Mucosa of descending colon (tissue), 3 donors: ENCODE measurements at regions not wholly inside any gene's neighbourhood (a gene's known extent, or its start where the extent isn't known, plus 50 kb on each side); places are given as distances from the start of the nearest gene placed in this dataset.
A peak's percentile ranks its signal among the peaks of the same experiment; 100 is the strongest.
"Not testable (repeated sequence)": the region's sequence is repeated elsewhere in the genome, so short reads cannot be mapped to it uniquely, and the experiment has no call there.

ENCODE experiments used
- ATAC-seq: fragments of 200-7000 bp; cut with Tn5 transposase; one replicate; pipeline ENCODE4 v1.9.1; 2020; ENCODE audit warnings: mild to moderate bottlenecking, moderate library complexity
- DNase-seq, 3 donors: peaks; one replicate each; pipeline ENCODE4 v3.0.0-alpha.2; 2020
- H3K36me3 ChIP-seq: fragments of 200-600 bp; one replicate; pipeline ENCODE4 v1.8.0; 2021; ENCODE audit warnings: low read depth, mild to moderate bottlenecking
- H3K4me1 ChIP-seq: fragments of 200-600 bp; one replicate; pipeline ENCODE4 v1.8.0; 2021; ENCODE audit warnings: low read depth, mild to moderate bottlenecking
- H3K4me3 ChIP-seq: fragments of 200-600 bp; one replicate; pipeline ENCODE4 v1.8.0; 2021; ENCODE audit warnings: mild to moderate bottlenecking
- H3K9me3 ChIP-seq: fragments of 200-600 bp; one replicate; pipeline ENCODE4 v1.8.0; 2021; ENCODE audit warnings: mild to moderate bottlenecking
- intact Hi-C, 2 donors: fragments of 100-400 bp; cut with DNase I in 1 of 2; cut with micrococcal nuclease in 1 of 2; formaldehyde crosslinking; loops; one replicate each; pipeline versions ENCODE4 v1.11.0 to v1.11.1; 2022; cut with DNase I, micrococcal nuclease
- donor health status: DM: no; HTN: no; CAD: no; lungs with moderate emphysema.
- donor health status: DM: no; HTN: no; CAD: no.
- donor health status: DM: no; HTN: yes; CAD: no.

GRCh38 chr2:111437288-111437990 is 316.7 kb downstream of the BCL2L11 start:
- H3K9me3 ChIP-seq, H3K36me3 ChIP-seq, DNase-seq, H3K4me3 ChIP-seq, H3K4me1 ChIP-seq, intact Hi-C loops: not testable (repeated sequence)
- ATAC-seq: peak; percentile 47

GRCh38 chr2:111438161-111438560 is 317.4 kb downstream of the BCL2L11 start:
- H3K36me3 ChIP-seq, H3K9me3 ChIP-seq, intact Hi-C loops, ATAC-seq, H3K4me3 ChIP-seq, H3K4me1 ChIP-seq, DNase-seq: not testable (repeated sequence)

- ATAC-seq, intact Hi-C loops, DNase-seq, H3K4me3 ChIP-seq, H3K4me1 ChIP-seq, H3K9me3 ChIP-seq, H3K36me3 ChIP-seq: not testable (repeated sequence)
Observed at GRCh38 chr2:111439237-111439636, 318.5 kb downstream of the BCL2L11 start.

GRCh38 chr2:111441614-111442013 is 320.9 kb downstream of the BCL2L11 start:
- H3K36me3 ChIP-seq, H3K9me3 ChIP-seq, H3K4me3 ChIP-seq, DNase-seq, ATAC-seq, H3K4me1 ChIP-seq, intact Hi-C loops: not testable (repeated sequence)

GRCh38 chr2:111442767-111443454 is 322.2 kb downstream of the BCL2L11 start:
- H3K4me1 ChIP-seq, DNase-seq, H3K9me3 ChIP-seq, H3K4me3 ChIP-seq, H3K36me3 ChIP-seq, intact Hi-C loops: not testable (repeated sequence)
- ATAC-seq: peak; percentile 78

- H3K4me1 ChIP-seq, intact Hi-C loops, H3K9me3 ChIP-seq, ATAC-seq, DNase-seq, H3K36me3 ChIP-seq, H3K4me3 ChIP-seq: not testable (repeated sequence)
Observed at GRCh38 chr2:111444516-111444915, 323.8 kb downstream of the BCL2L11 start.

GRCh38 chr2:111445191-111445929 is 324.6 kb downstream of the BCL2L11 start:
- ATAC-seq, H3K36me3 ChIP-seq, H3K9me3 ChIP-seq, H3K4me3 ChIP-seq, intact Hi-C loops, H3K4me1 ChIP-seq, DNase-seq: not testable (repeated sequence)

- H3K4me3 ChIP-seq, H3K4me1 ChIP-seq, H3K9me3 ChIP-seq, H3K36me3 ChIP-seq, ATAC-seq, intact Hi-C loops, DNase-seq: not testable (repeated sequence)
Observed at GRCh38 chr2:111445941-111446340, 325.2 kb downstream of the BCL2L11 start.

GRCh38 chr2:111447482-111447881 is 326.8 kb downstream of the BCL2L11 start:
- intact Hi-C loops, H3K4me1 ChIP-seq, ATAC-seq, H3K36me3 ChIP-seq, H3K4me3 ChIP-seq, H3K9me3 ChIP-seq, DNase-seq: not testable (repeated sequence)

- DNase-seq, H3K4me3 ChIP-seq, ATAC-seq, H3K4me1 ChIP-seq, H3K36me3 ChIP-seq, intact Hi-C loops, H3K9me3 ChIP-seq: not testable (repeated sequence)
Observed at GRCh38 chr2:111448796-111449195, 328.1 kb downstream of the BCL2L11 start.

GRCh38 chr2:111450526-111450925 is 329.8 kb downstream of the BCL2L11 start:
- H3K4me1 ChIP-seq, intact Hi-C loops, DNase-seq, H3K4me3 ChIP-seq, H3K36me3 ChIP-seq, H3K9me3 ChIP-seq: not testable (repeated sequence)
- peak; percentile 45 for ATAC-seq

GRCh38 chr2:111451692-111452199 is 331.0 kb downstream of the BCL2L11 start:
- H3K4me1 ChIP-seq, H3K4me3 ChIP-seq, intact Hi-C loops, DNase-seq, H3K36me3 ChIP-seq, H3K9me3 ChIP-seq, ATAC-seq: not testable (repeated sequence)

- H3K4me3 ChIP-seq, intact Hi-C loops, H3K36me3 ChIP-seq, H3K9me3 ChIP-seq, ATAC-seq, H3K4me1 ChIP-seq, DNase-seq: not testable (repeated sequence)
Observed at GRCh38 chr2:111452208-111452607, 331.5 kb downstream of the BCL2L11 start.

- H3K36me3 ChIP-seq, DNase-seq, intact Hi-C loops, H3K9me3 ChIP-seq, H3K4me1 ChIP-seq, H3K4me3 ChIP-seq: not testable (repeated sequence)
- peak; percentile 18 for ATAC-seq
Observed at GRCh38 chr2:111453308-111453707, 332.6 kb downstream of the BCL2L11 start.
